ENCODE measurements at regions not wholly inside any gene's neighbourhood (a gene's known extent, or its start where the extent isn't known, plus 50 kb on each side); places are given as distances from the start of the nearest gene placed in this dataset.

DNA sequence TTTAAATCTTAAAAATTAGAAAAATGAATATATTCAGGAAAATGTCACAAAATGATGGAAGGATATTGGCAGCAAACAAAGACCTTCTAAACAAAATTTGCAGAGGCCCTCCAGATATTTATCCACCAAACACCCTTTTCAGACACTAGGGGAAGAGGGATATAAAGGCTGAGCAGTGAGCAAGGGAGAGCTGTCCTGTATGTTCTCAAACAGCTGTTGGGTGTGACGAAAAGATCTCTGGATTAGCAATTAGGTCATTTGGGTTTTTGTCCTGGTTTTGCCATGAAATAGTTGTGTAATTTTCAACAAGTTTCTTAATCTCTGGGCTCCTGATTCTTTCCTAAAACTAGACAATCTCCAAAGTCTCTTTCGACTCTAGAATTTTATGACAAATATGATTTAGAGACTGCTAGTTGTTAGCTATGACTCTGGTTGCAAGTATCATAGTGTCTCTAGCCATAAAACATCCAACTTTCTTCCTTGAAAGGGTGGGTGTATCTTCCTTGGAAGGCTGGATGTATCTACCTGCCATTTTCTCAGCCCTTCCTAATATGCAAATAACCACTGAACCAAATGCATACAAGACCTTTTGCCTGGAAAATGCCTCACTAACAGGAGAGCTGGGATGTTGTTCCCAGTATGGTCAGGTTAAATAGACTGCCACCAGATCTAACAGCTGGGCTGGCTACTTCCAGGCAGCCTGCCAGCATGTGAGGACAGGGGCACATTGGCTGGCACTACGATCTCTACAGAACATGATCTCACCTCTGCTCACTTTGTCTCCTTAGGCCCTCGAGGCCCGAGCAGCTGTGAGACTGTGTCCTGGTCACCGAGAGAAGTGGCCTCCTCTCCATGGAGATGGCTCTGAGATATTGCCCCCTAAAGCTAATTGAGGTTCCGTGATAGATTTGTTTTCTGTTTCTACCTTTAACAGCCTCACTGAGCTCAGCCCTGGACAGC is 225.5 kb upstream of the JADE1 start:
- Mint-ChIP-seq H3K9me3 (no peaks in the 10 kb centered on the region), H3K4me3 (no peak overlapping the region), H3K4me1 (no peaks in the 10 kb centered on the region), H3K27me3 (no peaks in the 10 kb centered on the region), H3K36me3 (ENCODE audit: low read depth) (no peaks in the 10 kb centered on the region), H3K27ac (no peak overlapping the region)
- CTCF ChIA-PET: no interaction called here
- TF ChIP-seq, protein P1, sequence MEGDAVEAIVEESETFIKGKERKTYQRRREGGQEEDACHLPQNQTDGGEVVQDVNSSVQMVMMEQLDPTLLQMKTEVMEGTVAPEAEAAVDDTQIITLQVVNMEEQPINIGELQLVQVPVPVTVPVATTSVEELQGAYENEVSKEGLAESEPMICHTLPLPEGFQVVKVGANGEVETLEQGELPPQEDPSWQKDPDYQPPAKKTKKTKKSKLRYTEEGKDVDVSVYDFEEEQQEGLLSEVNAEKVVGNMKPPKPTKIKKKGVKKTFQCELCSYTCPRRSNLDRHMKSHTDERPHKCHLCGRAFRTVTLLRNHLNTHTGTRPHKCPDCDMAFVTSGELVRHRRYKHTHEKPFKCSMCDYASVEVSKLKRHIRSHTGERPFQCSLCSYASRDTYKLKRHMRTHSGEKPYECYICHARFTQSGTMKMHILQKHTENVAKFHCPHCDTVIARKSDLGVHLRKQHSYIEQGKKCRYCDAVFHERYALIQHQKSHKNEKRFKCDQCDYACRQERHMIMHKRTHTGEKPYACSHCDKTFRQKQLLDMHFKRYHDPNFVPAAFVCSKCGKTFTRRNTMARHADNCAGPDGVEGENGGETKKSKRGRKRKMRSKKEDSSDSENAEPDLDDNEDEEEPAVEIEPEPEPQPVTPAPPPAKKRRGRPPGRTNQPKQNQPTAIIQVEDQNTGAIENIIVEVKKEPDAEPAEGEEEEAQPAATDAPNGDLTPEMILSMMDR (IDR thresholded peaks at IDR 0.05): no peak
- DNase-seq (no peak), ATAC-seq (ENCODE audit: low read depth) (no peak)
- POLR2A ChIA-PET: no interaction called here
- intact Hi-C loops (cut with micrococcal nuclease): no loop called here

DNA sequence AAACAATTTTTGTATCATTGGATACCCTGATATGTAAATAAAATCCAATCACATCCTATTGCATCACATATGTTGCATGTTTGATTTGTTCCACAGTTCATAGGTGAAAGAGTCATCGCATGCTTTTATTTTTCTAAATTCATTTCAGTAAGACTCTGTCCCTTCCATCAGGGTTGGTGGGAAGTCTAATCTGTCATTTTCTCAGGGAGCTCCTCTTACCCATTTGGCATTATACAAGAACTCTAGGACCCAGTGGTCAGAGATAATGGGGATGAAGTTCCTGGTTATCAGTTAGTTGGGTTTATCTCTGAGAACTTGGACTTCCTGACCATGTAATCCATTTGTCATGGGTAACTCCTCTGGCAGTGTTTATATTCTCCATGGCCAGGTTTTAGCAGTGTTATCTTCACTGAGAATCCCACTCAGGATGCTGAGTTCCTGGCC is 227.1 kb upstream of the JADE1 start:
- H3K36me3 Mint-ChIP-seq (ENCODE audit: low read depth): no peaks in the 10 kb centered on the region
- intact Hi-C loops (cut with micrococcal nuclease): no loop called here
- H3K27me3 Mint-ChIP-seq: no peaks in the 10 kb centered on the region
- no peaks in the 10 kb centered on the region for H3K4me1 Mint-ChIP-seq
- ChIA-PET CTCF (no interaction called here), POLR2A (no interaction called here)
- no peak for DNase-seq
- ATAC-seq (ENCODE audit: low read depth): no peak
- no peaks in the 10 kb centered on the region for H3K9me3 Mint-ChIP-seq
- TF ChIP-seq, protein P1 (IDR thresholded peaks at IDR 0.05): no peak
- H3K27ac Mint-ChIP-seq: no peak overlapping the region
- no peak overlapping the region for H3K4me3 Mint-ChIP-seq

DNA sequence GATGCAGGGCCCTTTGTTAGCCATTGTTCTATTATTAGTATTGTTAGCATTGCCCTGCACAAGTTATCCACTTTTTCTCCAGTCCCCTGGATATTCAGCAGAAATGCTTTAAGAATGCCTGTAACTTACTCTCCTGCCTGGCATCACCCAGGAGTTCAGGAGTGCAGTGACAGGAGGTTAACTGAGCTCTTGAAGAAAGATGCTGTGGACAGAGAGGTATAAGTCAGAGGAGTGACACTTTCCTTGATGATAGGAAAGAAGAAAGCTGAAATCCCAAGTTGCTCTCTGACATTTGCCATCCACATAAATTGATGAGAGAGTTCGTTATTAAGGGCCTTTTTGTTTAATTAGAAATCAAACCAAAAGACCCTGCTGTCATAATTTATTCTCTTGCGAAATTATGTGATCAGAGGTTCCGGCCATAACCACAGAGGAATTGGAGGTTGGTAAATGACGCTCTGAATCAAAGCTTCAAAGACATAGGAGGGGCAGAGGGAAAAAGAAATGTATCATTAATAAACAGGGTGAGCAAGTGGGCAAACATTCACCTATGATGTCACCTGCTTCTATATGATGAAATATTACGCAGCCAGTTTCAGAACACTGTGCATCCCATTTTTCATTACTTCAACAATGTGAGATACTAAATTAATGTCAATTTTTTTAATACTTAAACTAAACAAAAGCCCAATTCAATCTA is 230.2 kb upstream of the JADE1 start:
- intact Hi-C loops (cut with micrococcal nuclease): no loop called here
- ChIA-PET CTCF (no interaction called here), POLR2A (no interaction called here)
- Mint-ChIP-seq H3K27me3 (no peaks in the 10 kb centered on the region), H3K4me3 (no peak overlapping the region), H3K27ac (no peak overlapping the region), H3K4me1 (no peaks in the 10 kb centered on the region), H3K9me3 (no peaks in the 10 kb centered on the region), H3K36me3 (ENCODE audit: low read depth) (no peaks in the 10 kb centered on the region)
- TF ChIP-seq, protein P1 (IDR thresholded peaks at IDR 0.05): no peak
- no peak for ATAC-seq (ENCODE audit: low read depth)
- no peak for DNase-seq

DNA sequence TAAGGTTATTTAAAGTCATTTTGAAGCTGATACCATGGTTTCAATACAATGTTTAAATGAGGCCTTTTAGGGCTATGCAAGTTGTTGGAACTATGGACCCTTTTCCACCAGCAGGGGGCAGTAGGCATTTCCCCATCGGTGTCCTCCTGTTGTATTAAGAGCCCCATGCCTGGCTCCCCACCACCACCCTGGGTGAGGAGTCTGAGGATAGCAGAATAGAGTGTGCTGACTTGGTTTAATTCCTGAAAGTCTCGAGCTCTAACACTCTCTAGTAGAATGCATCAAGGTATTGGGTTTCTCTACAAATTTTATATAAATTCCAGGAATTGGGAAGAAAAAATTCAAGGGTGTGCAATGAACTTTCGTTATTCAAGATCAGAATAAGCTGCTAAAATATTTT is 234.8 kb upstream of the JADE1 start:
- POLR2A ChIA-PET: no interaction called here
- DNase-seq (peak; percentile 20), ATAC-seq (ENCODE audit: low read depth) (peak; percentile 45)
- no peaks in the 10 kb centered on the region for H3K4me1 Mint-ChIP-seq
- no peaks in the 10 kb centered on the region for H3K27me3 Mint-ChIP-seq
- TF ChIP-seq, protein P1 (IDR thresholded peaks at IDR 0.05): no peak
- H3K36me3 Mint-ChIP-seq (ENCODE audit: low read depth): no peaks in the 10 kb centered on the region
- intact Hi-C loops (cut with micrococcal nuclease): loop anchor here (1.0 to 2.0 kb wide), 3 partner anchors 100 to 289 kb away; partner anchors contain the start of gene JADE1
- H3K4me3 Mint-ChIP-seq: no peak overlapping the region
- H3K9me3 Mint-ChIP-seq: no peaks in the 10 kb centered on the region
- no peak overlapping the region for H3K27ac Mint-ChIP-seq
- CTCF ChIA-PET: interaction anchor here (0.7 to 1.4 kb wide), 4 partner anchors 10 to 289 kb away, joined by 3 to 4 read pairs (median 4); no protein-coding TSS in a partner anchor

Data from activated B cell treated with CpG ODN at 0.5 μM for 24 hours (primary cell).